HG03558 (cell line): ENCODE measurements at regions not wholly inside any gene's neighbourhood (a gene's known extent, or its start where the extent isn't known, plus 50 kb on each side); places are given as distances from the start of the nearest gene placed in this dataset.
"Not testable (repeated sequence)": the region's sequence is repeated elsewhere in the genome, so short reads cannot be mapped to it uniquely, and the experiment has no call there.

Source experiments
- ATAC-seq: cut with Tn5 transposase; IDR thresholded peaks from one replicate; pipeline ENCODE4 v1.9.1; 2021; ENCODE audit warnings: moderate number of reproducible peaks; ENCODE audit not compliant: unreplicated experiment; ENCODE audit errors: extremely low read depth

GRCh38 chr4:177161781-177162180, 147.9 kb upstream of the NEIL3 start:
- no peak for ATAC-seq

DNA sequence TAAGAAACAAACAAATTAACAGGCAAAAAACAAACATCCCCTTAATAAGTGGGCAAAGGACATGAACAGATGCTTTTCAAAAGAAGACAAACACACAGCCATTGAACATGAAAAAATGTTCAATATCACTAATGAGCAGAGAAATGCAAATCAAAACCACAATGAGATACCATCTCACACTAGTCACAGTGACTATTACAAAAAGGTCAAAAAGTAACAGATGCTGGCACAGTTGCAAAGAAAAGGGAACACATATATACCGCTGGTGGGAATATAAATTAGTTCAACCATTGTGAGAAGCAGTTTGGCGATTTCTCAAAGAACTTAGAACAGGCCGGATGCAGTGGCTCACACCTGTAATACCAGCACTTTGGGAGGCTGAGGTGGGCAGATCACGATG, 146.1 kb upstream of the NEIL3 start:
- no peak for ATAC-seq

DNA sequence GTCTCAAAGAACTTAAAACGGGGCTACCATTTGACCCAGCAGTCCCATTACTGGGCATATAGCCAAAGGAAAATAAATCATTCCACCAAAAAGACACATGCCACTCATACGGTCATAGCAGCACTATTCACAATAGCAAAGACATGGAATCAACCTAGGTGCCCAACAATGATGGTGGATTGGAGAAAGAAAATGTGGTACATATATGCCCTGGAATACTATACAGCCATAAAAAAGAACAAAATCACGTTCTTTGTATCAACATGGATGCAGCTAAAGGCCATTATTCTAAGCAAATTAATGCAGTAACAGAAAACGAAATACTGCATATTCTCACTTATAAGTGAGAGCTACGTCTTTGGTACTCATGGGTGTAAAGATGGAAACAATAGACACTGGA, 138.1 kb upstream of the NEIL3 start:
- ATAC-seq = no peak

DNA sequence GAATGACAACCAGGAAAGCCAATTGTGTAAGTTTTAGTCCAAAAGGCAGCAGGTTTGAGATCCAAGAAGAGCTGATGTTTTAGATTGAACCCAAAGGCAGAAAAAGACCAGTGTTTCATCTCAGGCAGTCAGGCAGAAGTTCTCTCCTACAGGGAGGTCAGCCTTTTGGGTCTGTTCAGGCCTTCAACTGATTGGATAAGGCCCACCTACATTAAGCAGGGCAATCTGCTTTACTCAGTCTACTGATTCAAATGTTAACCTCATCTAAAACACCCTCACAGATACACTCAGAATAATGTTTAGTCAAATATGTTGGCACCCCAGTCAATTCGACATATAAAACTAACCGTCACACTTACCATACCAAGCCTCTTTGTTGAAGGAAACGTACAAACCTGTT, 134.2 kb upstream of the NEIL3 start:
- ATAC-seq = no peak

DNA sequence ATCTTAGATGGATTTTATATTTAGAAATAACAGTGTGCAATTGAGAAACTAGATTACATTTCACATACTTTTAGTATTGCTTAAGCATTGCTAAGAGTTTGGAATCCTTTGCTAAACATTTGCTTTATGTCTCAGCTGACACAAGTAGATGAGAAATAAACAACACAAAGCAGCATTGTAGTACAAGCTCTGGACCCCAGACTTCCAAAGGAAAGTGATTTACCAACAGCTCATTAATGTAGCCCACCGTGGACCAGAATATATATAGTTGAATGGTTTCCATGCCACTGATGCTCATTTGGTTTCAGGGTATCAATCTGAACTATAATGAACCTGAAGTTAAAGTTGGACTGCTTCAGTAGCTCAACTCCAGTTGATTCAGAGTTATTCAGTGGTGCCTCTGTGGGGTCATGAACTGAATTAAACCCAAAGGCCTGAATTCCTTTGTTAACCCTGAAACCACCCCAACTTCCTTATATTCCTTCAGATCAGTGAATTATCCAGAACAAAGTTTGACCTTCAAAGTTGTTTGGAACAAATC, 132.1 kb upstream of the NEIL3 start:
- ATAC-seq = no peak

DNA sequence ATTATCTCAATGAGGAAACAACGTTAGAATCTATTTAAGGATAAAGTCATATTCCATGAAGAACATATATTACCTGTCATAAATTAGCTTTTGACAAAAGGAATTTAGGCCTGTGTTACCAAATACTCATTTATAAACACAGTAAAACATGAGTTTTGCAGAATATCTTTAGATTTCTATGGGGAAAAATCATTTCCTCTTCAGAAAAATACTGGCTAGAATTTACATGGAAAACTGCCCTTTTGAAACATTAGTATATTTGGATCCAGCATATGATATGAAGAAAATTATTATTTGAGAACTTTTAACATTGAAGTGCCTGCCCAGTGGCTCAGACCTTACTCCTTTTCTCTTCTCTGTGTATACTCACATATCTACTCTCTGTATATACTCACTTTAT, 131.4 kb upstream of the NEIL3 start:
- no peak for ATAC-seq

GRCh38 chr4:177182166-177182565, 127.5 kb upstream of the NEIL3 start:
- ATAC-seq = no peak

DNA sequence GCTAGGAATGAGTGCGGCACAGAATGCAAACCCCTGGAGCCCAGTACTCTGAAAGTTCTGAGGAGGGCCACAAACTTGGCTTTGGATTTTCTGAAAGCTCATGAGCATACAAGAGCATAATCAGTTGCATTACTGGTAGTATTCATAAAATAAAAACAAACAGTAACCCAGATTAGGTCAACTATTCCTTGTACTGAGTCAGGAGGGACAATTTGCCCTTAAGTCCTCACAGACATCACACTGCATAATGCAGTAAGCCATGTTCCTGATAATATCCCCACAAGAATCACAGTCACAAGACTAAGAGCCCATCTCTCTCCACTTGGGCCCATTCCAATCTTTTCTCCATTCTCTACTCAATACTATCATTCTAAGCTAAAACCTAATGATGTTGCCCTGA, 126.9 kb upstream of the NEIL3 start:
- ATAC-seq = no peak

GRCh38 chr4:177185151-177185550, 124.5 kb upstream of the NEIL3 start:
- no peak for ATAC-seq

DNA sequence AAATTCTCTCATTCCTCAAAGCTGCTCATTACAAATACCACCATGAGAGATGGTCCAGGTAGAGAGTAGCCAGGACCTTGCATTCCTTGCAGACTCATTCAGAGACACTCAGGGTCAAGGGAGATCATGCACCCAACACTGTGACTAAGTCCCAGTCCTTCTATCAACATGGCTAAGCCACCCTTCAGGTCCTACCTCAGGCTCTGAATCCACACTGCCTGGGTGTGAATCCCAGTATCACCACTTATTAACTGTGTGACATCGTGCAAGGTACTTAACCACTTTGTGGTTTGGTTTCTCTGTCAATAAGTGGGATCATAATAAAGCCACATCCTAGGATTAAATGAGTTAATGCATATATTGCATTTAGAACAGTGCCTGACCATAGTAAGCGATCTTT, 124.1 kb upstream of the NEIL3 start:
- no peak for ATAC-seq

GRCh38 chr4:177187371-177187770, 122.3 kb upstream of the NEIL3 start:
- ATAC-seq = no peak

- ATAC-seq = no peak
These were observed 118.6 kb upstream of the NEIL3 start for GRCh38 chr4:177190995-177191580.

DNA sequence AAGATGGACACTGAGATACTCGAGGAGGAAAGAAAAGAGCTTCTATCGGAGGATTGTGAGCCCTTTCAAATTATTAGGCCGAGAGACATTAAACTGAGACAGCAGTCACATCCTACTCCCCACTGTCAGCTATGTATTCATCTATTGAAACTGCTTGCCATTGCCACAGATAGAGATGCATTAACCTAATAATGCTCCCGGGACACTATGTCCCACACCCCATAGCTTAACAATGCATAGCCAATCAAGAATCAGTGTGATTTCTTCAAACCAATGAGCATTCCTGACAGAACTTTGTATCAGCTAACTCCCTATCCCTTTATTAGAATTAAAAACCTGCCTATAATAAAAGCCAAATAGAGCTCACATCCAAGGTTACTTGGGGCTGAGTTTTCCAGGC, 118.1 kb upstream of the NEIL3 start:
- no peak for ATAC-seq

- no peak for ATAC-seq
These were observed 117.7 kb upstream of the NEIL3 start for GRCh38 chr4:177191991-177192390.

DNA sequence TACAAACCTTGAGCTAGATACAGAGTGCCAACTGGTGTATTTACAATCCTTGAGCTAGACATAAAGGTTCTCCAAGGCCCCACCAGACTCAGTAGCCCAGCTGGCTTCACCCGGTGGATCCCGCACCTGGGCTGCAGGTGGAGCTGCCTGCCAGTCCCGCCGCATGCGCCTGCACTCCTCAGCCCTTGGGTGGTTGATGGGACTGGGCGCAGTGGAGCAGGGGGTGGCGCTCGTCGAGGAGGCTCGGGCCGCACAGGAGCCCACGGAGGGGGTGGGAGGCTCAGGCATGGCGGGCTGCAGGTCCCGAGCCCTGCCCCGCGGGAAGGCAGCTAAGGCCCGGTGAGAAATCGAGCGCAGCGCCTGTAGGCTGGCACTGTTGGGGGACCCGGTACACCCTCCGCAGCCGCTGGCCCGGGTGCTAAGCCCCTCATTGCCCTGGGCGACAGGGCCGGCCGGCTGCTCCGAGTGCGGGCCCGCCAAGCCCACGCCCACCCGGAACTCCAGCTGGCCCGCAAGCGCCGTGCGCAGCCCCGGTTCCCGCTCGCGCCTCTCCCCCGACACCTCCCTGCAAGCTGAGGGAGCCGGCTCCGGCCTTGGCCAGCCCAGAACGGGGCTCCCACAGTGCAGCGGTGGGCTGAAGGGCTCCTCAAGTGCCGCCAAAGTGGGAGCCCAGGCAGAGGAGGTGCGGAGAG, 116.5 kb upstream of the NEIL3 start:
- ATAC-seq = not testable (repeated sequence)

GRCh38 chr4:177194906-177195305, 114.8 kb upstream of the NEIL3 start:
- no peak for ATAC-seq

DNA sequence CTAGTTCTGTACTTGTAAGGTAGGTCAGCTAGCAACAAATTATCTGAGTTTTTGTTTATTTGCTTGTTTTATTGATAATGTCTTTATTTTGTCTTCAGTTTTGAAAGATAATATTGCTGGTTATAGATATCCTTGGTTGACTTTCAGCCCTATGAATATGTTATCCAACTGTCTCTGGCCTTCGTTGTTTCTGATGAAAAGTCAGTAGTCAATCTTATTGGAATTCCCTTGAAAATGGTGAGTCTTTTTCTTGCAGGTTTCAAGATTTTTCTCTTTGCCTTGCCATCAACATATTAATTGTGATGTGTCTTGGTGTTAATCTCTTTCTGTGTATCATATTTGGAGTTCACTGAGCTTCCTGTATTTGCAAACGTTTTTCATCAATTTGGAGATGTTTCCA, 113.1 kb upstream of the NEIL3 start:
- no peak for ATAC-seq

DNA sequence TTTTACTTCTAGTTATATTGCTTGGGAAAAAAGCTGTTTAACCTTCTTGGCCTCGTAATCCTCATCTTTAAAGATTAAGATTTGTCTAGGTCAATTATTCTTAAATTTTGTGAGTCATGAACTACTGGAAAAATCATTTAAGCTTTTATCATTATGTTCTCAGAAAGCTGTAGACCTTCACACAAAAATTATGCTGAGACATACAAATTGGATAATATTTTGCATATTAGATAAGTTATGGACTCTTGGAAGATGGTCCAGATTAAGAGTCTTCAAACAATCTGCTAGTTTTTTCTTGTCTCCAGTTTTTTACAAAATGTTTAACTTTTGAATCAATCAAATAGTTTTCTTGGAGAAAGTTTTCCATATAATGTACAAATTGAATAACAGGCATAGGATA, 108.1 kb upstream of the NEIL3 start:
- no peak for ATAC-seq

- ATAC-seq = no peak
These were observed 105.5 kb upstream of the NEIL3 start for GRCh38 chr4:177204126-177204525.

GRCh38 chr4:177214935-177215334, 94.7 kb upstream of the NEIL3 start:
- ATAC-seq = no peak

DNA sequence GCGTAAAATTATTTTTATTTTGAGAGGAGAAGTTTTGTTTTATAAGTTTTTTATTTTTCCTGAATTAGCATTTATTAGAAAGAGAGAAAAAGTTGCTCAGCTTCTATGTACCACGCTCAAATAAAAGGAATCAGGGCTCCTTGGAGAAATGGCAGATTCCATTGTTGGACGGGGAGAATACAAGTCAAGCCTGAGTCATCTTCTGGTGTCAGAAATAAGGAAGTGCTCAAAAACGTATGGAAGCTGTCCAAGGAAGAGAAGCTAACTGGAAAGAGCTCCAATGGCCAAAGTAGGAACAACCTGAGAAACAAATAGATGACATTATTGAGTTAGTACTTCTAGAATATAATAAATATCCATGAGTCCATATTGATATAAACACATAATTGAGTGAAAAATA, 89.3 kb upstream of the NEIL3 start:
- ATAC-seq = no peak

- ATAC-seq = no peak
These were observed 86.9 kb upstream of the NEIL3 start for GRCh38 chr4:177222781-177223180.
